CD14-positive monocyte (primary cell): ENCODE measurements at regions not wholly inside any gene's neighbourhood (a gene's known extent, or its start where the extent isn't known, plus 50 kb on each side); places are given as distances from the start of the nearest gene placed in this dataset.

Experiments used
- DNase-seq, 3 donors: peaks; one replicate each; pipeline ENCODE4 v3.0.0-alpha.2; 2011 to 2022
- H2AFZ ChIP-seq: 2 replicates; pipeline ENCODE4 v1.6.0; 2012; ENCODE audit warnings: mild to moderate bottlenecking, low read depth, low read length, inconsistent platforms; ENCODE audit not compliant: insufficient read depth, poor library complexity, severe bottlenecking
- H3K27ac ChIP-seq, 2 donors: 1 replicate in 1 of 2; 2 replicates in 1 of 2; pipeline ENCODE4 v1.5.1; 2012 to 2013; ENCODE audit warnings: low read length in 2 of 2, control low read depth in 1 of 2, inconsistent platforms in 1 of 2, low read depth in 1 of 2, mild to moderate bottlenecking in 1 of 2
- H3K27me3 ChIP-seq, 2 donors: one replicate each; pipeline versions ENCODE4 v1.6.0 to v1.6.1; 2011 to 2013; ENCODE audit warnings: low read length in 2 of 2; ENCODE audit not compliant: control insufficient read depth in 2 of 2, insufficient read depth in 2 of 2
- H3K36me3 ChIP-seq, 2 donors: replicated peaks in 1 of 2; 1 replicate in 1 of 2; 2 replicates in 1 of 2; pipeline versions ENCODE4 v1.5.1 to v1.6.1; 2012 to 2013; ENCODE audit warnings: low read length in 2 of 2, control low read depth in 1 of 2, inconsistent platforms in 1 of 2, mild to moderate bottlenecking in 1 of 2; ENCODE audit not compliant: insufficient read depth in 2 of 2, control insufficient read depth in 1 of 2
- H3K4me1 ChIP-seq, 2 donors: 1 replicate in 1 of 2; 2 replicates in 1 of 2; pipeline versions ENCODE4 v1.5.1 to v1.6.1; 2012 to 2013; ENCODE audit warnings: low read length in 2 of 2, control low read depth in 1 of 2, inconsistent platforms in 1 of 2, mild to moderate bottlenecking in 1 of 2, moderate library complexity in 1 of 2; ENCODE audit not compliant: insufficient read depth in 2 of 2, control insufficient read depth in 1 of 2
- H3K4me2 ChIP-seq: replicated peaks from 2 replicates; pipeline ENCODE3; 2012; ENCODE audit warnings: low read length, moderate library complexity, mild to moderate bottlenecking; ENCODE audit not compliant: poor library complexity, severe bottlenecking; ENCODE audit errors: extremely low read depth
- H3K4me3 ChIP-seq, 3 experiments: fragments of 200-600 bp in 1 of 3; sonication (generic) in 1 of 3; replicated peaks in 1 of 3; 1 replicate in 2 of 3; 2 replicates in 1 of 3; pipeline ENCODE4 v1.5.1; 2011 to 2013; ENCODE audit warnings: low read length in 3 of 3, mild to moderate bottlenecking in 3 of 3, control low read depth in 2 of 3, low read depth in 2 of 3, inconsistent platforms in 1 of 3, moderate library complexity in 1 of 3
- H3K79me2 ChIP-seq: 2 replicates; pipeline ENCODE4 v1.6.0; 2012; ENCODE audit warnings: mild to moderate bottlenecking, control low read depth, inconsistent platforms, low read length, moderate library complexity; ENCODE audit not compliant: insufficient read depth
- H3K9ac ChIP-seq: 2 replicates; pipeline ENCODE4 v1.6.0; 2017; ENCODE audit warnings: low read length, mild to moderate bottlenecking; ENCODE audit not compliant: insufficient read depth, poor library complexity, severe bottlenecking
- H3K9me3 ChIP-seq, 2 donors: replicated peaks in 1 of 2; 1 replicate in 1 of 2; 2 replicates in 1 of 2; pipeline versions ENCODE4 v1.5.1 to v1.6.1; 2012 to 2013; ENCODE audit warnings: low read length in 2 of 2, control low read depth in 1 of 2; ENCODE audit not compliant: control insufficient read depth in 1 of 2, insufficient read depth in 1 of 2
- H4K20me1 ChIP-seq: 2 replicates; pipeline ENCODE4 v1.6.0; 2012; ENCODE audit warnings: mild to moderate bottlenecking, low read length, control low read depth, moderate library complexity; ENCODE audit not compliant: insufficient read depth
- H3K27ac Mint-ChIP-seq, 7 donors: one replicate each; pipeline ENCODE4 v1.8.0; 2020; ENCODE audit warnings: mild to moderate bottlenecking in 7 of 7, mixed read lengths in 7 of 7, moderate library complexity in 6 of 7, inconsistent platforms in 2 of 7
- H3K27me3 Mint-ChIP-seq, 3 donors: one replicate each; pipeline ENCODE4 v1.8.0; 2021 to 2022; ENCODE audit warnings: low read depth in 3 of 3, mild to moderate bottlenecking in 3 of 3, mixed read lengths in 3 of 3, moderate library complexity in 3 of 3, inconsistent platforms in 1 of 3
- H3K36me3 Mint-ChIP-seq, 2 donors: one replicate each; pipeline ENCODE4 v1.8.0; 2020; ENCODE audit warnings: mixed read lengths in 2 of 2, inconsistent platforms in 1 of 2, mild to moderate bottlenecking in 1 of 2
- H3K4me1 Mint-ChIP-seq: one replicate; pipeline ENCODE4 v1.8.0; 2020; ENCODE audit warnings: mild to moderate bottlenecking, mixed read lengths
- H3K4me3 Mint-ChIP-seq, 2 donors: one replicate each; pipeline ENCODE4 v1.8.0; 2020; ENCODE audit warnings: mild to moderate bottlenecking in 2 of 2, mixed read lengths in 2 of 2, moderate library complexity in 1 of 2
- H3K9me3 Mint-ChIP-seq, 7 donors: one replicate each; pipeline ENCODE4 v1.8.0; 2020 to 2022; ENCODE audit warnings: mixed read lengths in 7 of 7, mild to moderate bottlenecking in 6 of 7, moderate library complexity in 6 of 7, inconsistent platforms in 2 of 7
- WGBS: methylation state at CpG from one replicate; pipeline ENCODE4 v1.1.5; 2013; ENCODE audit warnings: missing lambda C conversion rate; ENCODE audit not compliant: insufficient coverage; 5-methylcytosine and 5-hydroxymethylcytosine counted together
- intact Hi-C, 2 donors: fragments of 100-400 bp; cut with micrococcal nuclease; formaldehyde crosslinking; loops; one replicate each; pipeline versions ENCODE4 v1.15.0 to v1.15.1; 2023
- TF ChIP-seq, protein P1 (sequence below): fragments of 200-600 bp; IDR thresholded peaks from one replicate; pipeline ENCODE4 v1.8.0; 2022; ENCODE audit warnings: antibody characterized with exemption, mild to moderate bottlenecking

DNA sequence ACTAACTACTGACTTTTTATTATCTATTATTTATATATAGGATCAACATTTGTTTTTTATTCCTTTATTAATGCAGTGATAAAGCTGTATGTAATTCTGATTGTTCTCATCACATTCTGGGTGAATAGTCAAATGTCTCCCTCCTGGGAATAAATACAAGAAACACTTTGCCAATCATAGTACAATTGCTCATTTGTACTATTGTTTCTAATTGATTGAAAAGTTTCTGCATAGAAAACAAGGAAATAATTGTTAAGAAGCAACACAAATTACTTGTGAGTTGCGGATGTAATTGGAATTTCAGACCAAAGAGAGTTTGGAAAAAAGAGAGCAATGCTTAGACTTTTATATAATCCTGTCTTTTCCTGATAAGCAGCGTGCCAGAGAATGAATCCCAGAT is 1013.9 kb downstream of the EFNA5 start:
- H2AFZ ChIP-seq, result no peak overlapping the region
- intact Hi-C loops, result no loop called here
- 100% methylated on average over 1 of the region's 2 CpGs for WGBS
- Mint-ChIP-seq H3K4me1 (no peaks in the 10 kb centered on the region), H3K4me3 (no peak overlapping the region), H3K27ac (no peak overlapping the region), H3K27me3 (peaks cover 0 to 3% (median 0%) of the 10 kb centered on the region in 3 donors), H3K36me3 (no peaks in the 10 kb centered on the region), H3K9me3 (peaks cover 3 to 11% (median 5%) of the 10 kb centered on the region in 7 donors)
- H4K20me1 ChIP-seq, result no peaks in the 10 kb centered on the region
- H3K79me2 ChIP-seq, result no peaks in the 10 kb centered on the region
- no peak overlapping the region for H3K27ac ChIP-seq
- H3K4me3 ChIP-seq, result no peak overlapping the region
- H3K36me3 ChIP-seq, result no peaks in the 10 kb centered on the region
- H3K9ac ChIP-seq, result no peak overlapping the region
- no peaks in the 10 kb centered on the region for H3K4me1 ChIP-seq
- H3K27me3 ChIP-seq, result no peaks in the 10 kb centered on the region
- TF ChIP-seq, protein P1, sequence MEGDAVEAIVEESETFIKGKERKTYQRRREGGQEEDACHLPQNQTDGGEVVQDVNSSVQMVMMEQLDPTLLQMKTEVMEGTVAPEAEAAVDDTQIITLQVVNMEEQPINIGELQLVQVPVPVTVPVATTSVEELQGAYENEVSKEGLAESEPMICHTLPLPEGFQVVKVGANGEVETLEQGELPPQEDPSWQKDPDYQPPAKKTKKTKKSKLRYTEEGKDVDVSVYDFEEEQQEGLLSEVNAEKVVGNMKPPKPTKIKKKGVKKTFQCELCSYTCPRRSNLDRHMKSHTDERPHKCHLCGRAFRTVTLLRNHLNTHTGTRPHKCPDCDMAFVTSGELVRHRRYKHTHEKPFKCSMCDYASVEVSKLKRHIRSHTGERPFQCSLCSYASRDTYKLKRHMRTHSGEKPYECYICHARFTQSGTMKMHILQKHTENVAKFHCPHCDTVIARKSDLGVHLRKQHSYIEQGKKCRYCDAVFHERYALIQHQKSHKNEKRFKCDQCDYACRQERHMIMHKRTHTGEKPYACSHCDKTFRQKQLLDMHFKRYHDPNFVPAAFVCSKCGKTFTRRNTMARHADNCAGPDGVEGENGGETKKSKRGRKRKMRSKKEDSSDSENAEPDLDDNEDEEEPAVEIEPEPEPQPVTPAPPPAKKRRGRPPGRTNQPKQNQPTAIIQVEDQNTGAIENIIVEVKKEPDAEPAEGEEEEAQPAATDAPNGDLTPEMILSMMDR, result no peak
- H3K4me2 ChIP-seq, result no peak overlapping the region
- no peak for DNase-seq
- peaks cover 2 to 4% of the 10 kb centered on the region in 2 donors for H3K9me3 ChIP-seq

DNA sequence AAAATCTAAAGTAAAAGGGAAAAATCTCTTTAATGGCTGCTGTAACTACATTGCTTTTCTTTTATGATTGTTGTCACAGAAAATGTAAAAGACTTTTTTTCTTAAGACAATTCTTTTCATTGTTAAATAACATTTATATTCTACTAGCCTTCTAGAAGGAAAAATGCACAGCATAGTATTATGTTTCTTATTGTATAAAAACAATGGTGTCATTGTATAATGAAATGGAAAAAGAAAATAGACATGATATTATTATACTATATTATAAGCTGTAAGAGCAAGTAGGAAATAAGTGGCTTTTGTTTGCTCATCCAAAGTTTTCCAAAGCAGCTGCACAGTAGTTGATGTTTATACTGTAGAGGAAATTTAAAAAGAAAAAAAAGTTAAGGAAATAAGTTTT is 1021.7 kb downstream of the EFNA5 start:
- no peak overlapping the region for H3K27ac ChIP-seq
- no peak overlapping the region for H3K4me2 ChIP-seq
- no peak overlapping the region for H2AFZ ChIP-seq
- no peaks in the 10 kb centered on the region for H3K36me3 ChIP-seq
- Mint-ChIP-seq H3K36me3 (no peaks in the 10 kb centered on the region), H3K4me3 (no peak overlapping the region), H3K27ac (no peak overlapping the region), H3K27me3 (peaks cover 0 to 1% (median 0%) of the 10 kb centered on the region in 3 donors), H3K9me3 (peaks cover 0 to 8% (median 3%) of the 10 kb centered on the region in 7 donors), H3K4me1 (no peaks in the 10 kb centered on the region)
- H3K9me3 ChIP-seq, result peaks cover 2 to 4% of the 10 kb centered on the region in 2 donors
- no peaks in the 10 kb centered on the region for H3K27me3 ChIP-seq
- no peaks in the 10 kb centered on the region for H4K20me1 ChIP-seq
- H3K79me2 ChIP-seq, result no peaks in the 10 kb centered on the region
- H3K4me3 ChIP-seq, result no peak overlapping the region
- H3K9ac ChIP-seq, result no peak overlapping the region
- intact Hi-C loops, result no loop called here
- TF ChIP-seq, protein P1, result no peak
- H3K4me1 ChIP-seq, result no peaks in the 10 kb centered on the region
- no peak for DNase-seq
